ENCODE measurements at regions not wholly inside any gene's neighbourhood (a gene's known extent, or its start where the extent isn't known, plus 50 kb on each side); places are given as distances from the start of the nearest gene placed in this dataset.

- peak; percentile 44 for DNase-seq (ENCODE audit: low spot score)
Measured at GRCh38 chr2:63780518-63781155, 61.1 kb upstream of the UGP2 start.

- DNase-seq (ENCODE audit: low spot score) = no peak
Measured at GRCh38 chr2:63784461-63784860, 57.2 kb upstream of the UGP2 start.

DNA sequence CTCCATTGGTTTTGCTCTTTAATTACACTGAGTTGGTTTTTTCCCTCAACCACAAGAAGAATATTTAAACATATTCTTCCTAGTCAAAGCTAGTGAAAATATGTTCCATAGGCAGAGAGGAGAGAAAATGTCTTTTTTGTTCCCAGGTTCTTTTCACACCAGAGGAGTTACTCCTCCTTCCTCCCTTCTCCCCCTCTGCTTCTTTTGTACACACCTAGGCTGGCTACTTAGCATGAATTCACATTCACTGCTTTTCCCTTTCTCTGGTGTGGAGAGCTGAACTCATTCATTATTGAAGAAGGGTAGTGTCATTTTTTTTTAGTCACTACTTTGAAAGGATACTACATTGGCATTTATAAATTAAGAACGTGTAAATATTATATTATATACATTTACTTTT, 56.6 kb upstream of the UGP2 start:
- DNase-seq (ENCODE audit: low spot score) = no peak

DNA sequence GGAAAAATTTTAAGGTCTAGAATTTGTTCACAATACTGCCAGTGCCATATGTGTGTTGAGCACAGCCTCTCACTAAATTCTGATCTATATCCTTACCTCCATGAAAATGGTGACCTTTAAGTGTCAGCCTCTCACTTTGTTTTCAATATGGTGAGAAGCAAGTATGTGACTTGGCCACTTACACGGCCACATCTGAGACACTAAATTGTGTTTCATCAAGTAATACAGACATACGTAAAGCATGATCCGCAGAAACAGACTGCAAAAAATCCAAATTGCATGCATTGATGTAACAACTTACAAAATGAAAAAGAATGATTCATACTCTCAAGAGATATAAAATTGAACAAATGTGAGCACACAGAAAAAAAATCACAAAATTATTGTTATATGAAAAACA, 55.2 kb upstream of the UGP2 start:
- DNase-seq (ENCODE audit: low spot score) = no peak

DNA sequence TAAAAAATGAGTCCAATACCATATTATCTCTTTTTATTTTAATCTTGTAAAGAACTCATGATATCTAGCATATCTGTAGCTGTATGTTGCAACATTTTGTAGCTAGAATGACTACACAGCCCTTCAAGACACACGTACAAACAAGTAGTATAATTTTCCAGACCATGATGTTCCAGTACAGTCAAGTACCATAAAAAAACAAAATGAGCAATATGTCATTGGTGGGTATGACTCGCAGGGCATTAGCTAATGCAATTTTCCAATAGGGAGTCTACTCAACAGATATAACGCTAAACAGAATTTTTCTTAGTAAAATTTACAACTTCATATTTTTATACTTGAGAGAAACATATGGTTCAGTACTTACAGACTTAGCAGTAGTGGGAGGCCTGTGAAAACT, 53.6 kb upstream of the UGP2 start:
- DNase-seq (ENCODE audit: low spot score) = peak; percentile 15

- peak; percentile 21 for DNase-seq (ENCODE audit: low spot score)
Measured at GRCh38 chr2:63789338-63790020, 52.2 kb upstream of the UGP2 start.

DNA sequence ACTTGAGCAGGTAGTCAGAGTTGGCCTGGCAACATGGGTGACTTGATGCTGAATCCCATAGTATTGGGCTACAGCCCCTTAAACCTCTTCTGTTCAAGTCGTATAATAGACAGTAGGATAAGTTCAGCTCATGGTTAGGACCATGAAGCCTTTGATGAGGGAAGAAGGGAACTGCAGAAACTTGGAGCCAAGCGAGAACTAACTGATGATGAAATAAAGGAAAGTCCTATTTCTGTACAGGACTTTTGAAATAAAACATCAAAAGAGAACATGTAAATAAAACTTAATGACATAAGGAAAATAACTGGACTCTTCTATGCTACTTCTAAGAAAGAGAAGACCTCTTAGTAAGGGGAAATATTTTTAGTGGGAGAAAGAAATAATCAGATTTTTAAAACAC, 51.2 kb upstream of the UGP2 start:
- DNase-seq (ENCODE audit: low spot score) = no peak

GRCh38 chr2:63790906-63791305, 50.8 kb upstream of the UGP2 start:
- peak; percentile 74 for DNase-seq (ENCODE audit: low spot score)

DNA sequence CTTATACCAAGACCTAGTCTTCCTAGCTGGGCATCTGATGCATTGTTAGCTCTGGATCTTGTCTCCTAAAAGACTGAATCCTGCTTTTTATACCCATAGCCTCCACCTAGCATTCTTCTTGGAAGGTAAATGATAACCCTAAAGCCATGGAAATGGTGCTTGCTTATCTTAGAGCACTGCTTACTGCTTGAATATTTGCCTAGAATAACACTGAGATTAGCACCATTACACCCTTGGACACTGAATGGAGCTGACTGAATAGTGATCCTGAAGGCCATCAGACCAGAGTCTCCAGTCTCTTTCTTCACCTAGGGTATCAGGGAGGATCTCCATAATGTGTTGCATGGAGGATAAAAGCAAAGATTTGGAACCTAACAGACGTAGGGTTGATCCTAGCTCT, 50.3 kb upstream of the UGP2 start:
- DNase-seq (ENCODE audit: low spot score) = no peak

Measured in GM03348 (cell line).